Panc1 (cell line): ENCODE measurements at regions not wholly inside any gene's neighbourhood (a gene's known extent, or its start where the extent isn't known, plus 50 kb on each side); places are given as distances from the start of the nearest gene placed in this dataset.

Source experiments
- POLR2AphosphoS5 ChIP-seq: IDR thresholded peaks from 2 replicates; pipeline ENCODE4 v1.6.1; 2012; ENCODE audit warnings: mild to moderate bottlenecking, low read depth, low read length, moderate library complexity
- TF ChIP-seq, protein P1 (sequence below): fragments of 450-650 bp; IDR thresholded peaks from 2 replicates; pipeline ENCODE4 v1.5.1; 2017; ENCODE audit warnings: mild to moderate bottlenecking

DNA sequence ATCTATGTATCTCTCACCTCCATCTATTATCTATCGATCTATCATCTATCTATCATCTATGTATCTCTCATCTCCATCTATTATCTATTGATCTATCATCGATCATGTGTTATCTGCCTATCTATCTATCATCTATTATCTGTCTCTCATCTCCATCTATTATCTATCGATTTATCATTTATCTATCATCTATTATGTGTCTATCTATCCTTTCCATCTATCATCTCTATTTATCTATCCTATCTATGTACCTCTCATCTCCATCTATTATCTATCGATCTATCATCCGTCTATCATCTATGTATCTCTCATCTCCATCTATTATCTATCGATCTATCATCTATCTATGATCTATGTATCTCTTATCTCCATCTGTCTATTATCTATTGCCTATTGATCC is 188.1 kb downstream of the ASMT start:
- no peak for TF ChIP-seq POLR2AphosphoS5
- TF ChIP-seq, protein P1, sequence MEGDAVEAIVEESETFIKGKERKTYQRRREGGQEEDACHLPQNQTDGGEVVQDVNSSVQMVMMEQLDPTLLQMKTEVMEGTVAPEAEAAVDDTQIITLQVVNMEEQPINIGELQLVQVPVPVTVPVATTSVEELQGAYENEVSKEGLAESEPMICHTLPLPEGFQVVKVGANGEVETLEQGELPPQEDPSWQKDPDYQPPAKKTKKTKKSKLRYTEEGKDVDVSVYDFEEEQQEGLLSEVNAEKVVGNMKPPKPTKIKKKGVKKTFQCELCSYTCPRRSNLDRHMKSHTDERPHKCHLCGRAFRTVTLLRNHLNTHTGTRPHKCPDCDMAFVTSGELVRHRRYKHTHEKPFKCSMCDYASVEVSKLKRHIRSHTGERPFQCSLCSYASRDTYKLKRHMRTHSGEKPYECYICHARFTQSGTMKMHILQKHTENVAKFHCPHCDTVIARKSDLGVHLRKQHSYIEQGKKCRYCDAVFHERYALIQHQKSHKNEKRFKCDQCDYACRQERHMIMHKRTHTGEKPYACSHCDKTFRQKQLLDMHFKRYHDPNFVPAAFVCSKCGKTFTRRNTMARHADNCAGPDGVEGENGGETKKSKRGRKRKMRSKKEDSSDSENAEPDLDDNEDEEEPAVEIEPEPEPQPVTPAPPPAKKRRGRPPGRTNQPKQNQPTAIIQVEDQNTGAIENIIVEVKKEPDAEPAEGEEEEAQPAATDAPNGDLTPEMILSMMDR, result no peak
